NCI-H446 (cell line): ENCODE measurements at regions not wholly inside any gene's neighbourhood (a gene's known extent, or its start where the extent isn't known, plus 50 kb on each side); places are given as distances from the start of the nearest gene placed in this dataset.

Source experiments
- DNase-seq, 2 experiments: peaks; one replicate each; lab custom pipeline; 2025; lab: John Stamatoyannopoulos, UW

DNA sequence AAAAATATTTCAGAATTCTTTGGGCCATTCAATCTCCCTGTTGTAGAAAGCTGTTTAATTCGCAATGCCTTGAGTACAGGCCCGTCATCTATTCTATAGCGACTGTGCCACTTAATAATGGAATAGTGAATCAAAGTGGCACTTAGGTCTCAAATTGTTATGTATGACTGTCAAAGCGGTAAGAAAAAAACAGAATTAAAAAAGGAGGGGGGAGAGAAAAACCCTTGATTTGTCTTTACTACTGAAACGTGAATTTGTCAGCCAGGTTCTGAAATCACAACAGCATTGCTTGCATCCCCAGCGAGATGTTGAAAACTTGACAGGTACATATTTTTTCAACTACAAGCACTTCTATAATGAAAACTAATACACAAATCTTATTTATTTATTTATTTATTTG lies 320.9 kb downstream of the TFEC start:
- no peak for DNase-seq

GRCh38 chr7:115708013-115708341 lies 322.6 kb downstream of the TFEC start:
- DNase-seq: no peak

- peak; percentile 88 to 89 for DNase-seq
Observed at GRCh38 chr7:115707258-115708012, 323.1 kb downstream of the TFEC start.

DNA sequence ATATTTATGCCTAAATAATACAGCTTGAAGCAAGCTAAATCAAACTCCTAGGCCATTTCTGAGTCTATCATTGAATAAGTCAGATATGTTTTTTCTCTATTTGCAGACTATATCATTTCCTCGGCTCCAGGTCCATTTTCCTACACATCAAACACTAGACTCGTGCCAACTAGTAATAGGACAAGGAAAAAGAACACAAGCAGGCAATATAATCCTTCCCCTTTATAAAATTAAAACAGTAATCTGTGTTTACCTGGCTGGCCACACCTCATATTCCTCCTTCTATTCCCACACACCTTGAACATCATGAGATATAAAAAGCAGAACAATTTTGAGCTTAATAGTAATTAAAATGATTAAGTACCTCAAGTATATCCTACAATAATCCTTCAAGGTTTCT lies 325.7 kb downstream of the TFEC start:
- no peak for DNase-seq

DNA sequence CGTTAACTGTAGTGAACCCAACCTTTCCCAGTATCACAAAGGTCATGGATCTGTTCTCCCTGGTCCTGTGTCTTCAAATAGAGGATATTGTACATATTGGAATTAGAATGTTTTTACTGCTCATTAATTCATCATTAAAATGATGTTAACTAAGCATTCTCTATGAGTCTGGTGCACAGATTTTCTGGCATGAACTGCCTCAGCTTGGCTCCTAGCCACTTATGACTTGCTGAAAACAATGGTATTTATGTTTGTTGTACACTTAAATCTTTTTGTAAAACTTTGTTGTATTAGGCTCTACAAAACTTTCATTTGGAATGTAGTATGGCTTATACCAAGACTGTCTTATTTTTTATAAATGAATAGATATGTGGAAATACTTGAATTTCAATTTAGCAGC lies 329.4 kb downstream of the TFEC start:
- DNase-seq: no peak

DNA sequence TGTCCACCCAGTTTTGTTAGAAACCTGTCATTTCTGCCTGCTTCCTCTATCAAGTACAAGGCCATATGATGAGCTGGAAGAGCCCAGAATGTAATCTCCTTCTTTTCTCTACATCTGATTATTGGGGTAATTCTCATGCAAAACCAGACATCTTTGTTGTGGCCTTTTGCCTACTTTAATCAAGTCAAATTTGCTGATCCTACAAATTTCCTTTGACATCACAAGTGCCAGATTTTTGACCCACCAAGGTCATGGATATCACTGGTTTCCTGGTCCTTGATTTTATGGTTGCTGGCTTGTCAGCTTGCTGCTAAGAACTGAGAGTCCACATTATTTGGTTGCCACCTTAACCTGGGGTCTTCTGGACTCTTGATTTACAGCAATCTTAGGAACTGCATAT lies 336.1 kb downstream of the TFEC start:
- no peak for DNase-seq

GRCh38 chr7:115693779-115694178 lies 336.8 kb downstream of the TFEC start:
- no peak for DNase-seq

DNA sequence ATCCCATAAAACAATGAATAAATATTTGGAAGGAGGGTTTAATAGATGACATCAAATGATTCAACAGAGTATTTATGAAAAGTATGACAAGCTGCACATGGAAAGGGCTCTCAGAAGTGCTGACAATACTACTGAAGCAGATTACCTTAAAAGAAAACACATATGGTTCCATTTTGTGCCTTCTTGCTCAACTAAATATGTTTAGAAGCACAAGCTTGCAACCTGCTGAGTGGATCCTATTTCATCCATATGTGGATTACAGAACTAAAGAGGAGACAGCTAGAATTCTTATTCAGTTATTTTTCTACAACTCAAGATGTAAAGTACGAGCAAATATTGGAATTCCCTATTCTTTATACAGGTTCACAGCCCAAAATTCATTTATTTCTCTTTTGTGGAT lies 340.6 kb downstream of the TFEC start:
- no peak for DNase-seq

DNA sequence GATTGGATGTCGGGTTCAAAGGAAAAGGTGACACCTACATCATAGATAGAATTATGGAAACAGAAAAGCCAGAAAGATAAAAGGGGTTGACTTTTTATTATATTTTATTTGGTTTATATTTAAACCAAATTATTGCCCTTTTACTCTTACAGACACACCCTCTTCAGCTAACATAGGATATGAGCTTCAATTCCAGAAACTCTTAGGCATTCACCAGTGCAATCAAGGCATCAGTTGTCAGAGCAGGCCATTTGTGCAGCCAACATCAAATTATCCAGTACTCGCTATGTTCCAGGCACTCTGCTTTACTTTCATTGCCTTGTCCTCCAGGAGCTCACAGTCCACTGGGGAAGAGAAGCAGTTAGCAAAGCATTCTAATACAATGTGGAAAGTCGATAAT lies 347.5 kb downstream of the TFEC start:
- no peak for DNase-seq

DNA sequence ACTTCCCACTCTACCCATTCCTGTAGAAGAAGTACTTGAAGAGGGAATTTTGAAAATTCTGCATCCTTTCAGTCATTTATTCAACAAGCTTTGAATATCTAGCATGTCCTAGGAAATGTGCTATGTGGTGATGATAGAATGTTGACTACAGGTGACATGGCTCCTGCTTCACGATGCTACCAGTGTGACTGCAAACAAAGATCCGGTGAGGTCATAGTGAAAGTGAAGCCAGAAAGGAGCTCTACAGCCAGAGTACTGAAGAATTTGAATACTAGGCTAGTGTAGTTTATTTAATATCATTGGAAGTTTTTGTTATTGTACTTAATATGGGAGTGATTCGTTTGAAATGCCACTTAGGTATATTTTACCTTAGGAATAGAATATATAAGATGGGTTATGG lies 348.1 kb downstream of the TFEC start:
- no peak for DNase-seq

GRCh38 chr7:115680921-115681320 lies 349.6 kb downstream of the TFEC start:
- DNase-seq: no peak

- DNase-seq: peak in 1 of 2 experiments; percentile 24
Observed at GRCh38 chr7:115679976-115680375, 350.6 kb downstream of the TFEC start.

DNA sequence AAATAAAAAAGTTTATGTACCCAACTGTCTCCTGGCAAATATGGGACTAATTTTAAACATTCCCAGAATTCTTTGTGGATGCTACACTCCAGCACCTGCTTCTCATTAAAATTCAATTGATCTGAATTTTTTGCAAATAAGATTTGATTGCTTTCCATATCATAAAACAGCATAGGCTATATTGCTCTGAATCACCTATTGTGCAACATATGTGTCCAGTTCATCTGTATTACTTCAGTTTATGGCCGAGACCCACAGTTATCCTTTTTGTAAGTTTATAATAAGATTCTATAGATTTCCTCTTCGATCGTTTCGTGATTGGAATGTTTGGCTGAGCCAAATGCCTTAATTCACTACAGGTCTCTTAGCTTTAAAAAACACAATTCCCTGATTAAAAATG lies 351.1 kb downstream of the TFEC start:
- DNase-seq: no peak

- peak; percentile 20 to 71 for DNase-seq
Observed at GRCh38 chr7:115678086-115678982, 352.2 kb downstream of the TFEC start.

- DNase-seq: no peak
Observed at GRCh38 chr7:115676707-115677106, 353.9 kb downstream of the TFEC start.

DNA sequence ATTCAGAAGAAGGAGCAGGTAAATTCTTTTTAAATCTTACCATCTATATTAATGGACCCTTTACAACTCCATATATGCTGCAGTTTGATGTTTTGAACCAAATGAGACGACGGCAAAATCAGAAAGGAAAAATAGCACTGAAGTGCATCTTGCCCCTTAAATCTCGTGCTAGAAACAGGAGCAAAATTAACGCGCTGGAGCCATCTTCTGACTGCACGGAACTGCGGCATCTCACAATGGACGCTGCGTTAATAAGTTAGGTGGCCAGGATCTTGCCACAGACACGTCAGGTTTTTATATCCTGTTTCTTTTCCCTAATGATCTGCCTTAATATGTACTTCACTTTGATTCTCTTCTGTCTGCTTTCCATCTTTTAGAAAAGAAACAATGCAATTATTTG lies 354.5 kb downstream of the TFEC start:
- peak in 1 of 2 experiments; percentile 19 for DNase-seq

DNA sequence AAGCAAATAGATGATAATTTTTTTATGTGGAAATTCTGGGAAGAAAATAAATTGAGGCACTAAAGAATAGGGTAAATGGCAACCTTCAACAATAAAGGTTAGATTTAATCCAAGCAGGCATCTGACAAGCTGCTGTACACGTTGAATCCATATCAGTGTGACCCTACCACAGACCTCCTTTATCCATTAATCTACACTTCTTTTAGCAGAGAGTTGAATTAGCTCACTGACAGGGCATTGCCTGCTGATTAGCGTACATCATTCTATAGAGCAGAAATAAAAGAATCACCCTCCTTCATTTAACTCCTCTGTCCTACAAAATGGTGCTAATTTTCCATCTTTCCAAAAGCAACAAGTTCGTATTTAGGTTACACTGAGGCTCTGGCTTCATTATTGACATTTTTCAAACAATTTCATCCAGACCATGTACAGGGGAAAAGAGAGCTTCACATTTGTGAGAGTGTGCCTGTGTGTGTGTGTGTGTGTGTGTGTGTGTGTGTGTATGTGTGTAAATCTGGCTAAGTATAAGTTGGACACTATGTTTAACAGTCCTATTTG lies 356.0 kb downstream of the TFEC start:
- no peak for DNase-seq

DNA sequence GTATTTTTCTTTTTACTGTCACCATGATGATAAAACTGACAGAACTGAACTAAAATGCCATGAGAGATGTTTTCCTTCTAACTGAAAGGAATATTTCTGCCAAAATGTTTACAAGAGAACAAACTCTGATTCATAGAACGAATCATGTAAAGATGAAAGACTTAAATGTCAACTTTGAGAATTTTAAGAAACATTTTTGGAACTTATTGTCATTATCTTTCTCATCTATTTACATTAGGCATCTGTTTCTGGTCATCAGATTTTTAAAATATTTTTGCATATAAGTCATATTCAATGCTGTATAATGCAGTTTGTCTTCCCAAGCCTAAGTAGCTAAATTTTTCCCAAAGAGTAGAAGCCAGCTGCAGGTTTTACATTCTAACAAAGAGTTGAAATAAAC lies 358.5 kb downstream of the TFEC start:
- no peak for DNase-seq

- DNase-seq: no peak
Observed at GRCh38 chr7:115662676-115663075, 367.9 kb downstream of the TFEC start.

DNA sequence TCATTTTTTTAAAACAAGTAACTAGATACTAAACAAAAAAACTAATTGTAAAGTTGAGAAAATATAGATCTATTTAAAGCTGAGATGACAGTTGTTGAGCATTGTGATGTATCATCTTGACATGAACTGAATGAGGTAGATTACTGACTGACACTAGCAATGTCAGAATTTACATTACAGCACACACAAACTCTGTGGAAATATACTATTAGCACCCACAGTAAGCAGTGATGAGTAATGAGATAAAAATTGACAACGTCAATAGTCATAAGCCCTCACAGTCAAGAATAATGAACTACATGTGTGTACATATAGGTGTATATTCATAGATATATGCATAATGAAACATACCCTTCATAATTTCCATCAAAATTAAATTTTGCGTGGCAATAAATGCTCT lies 368.4 kb downstream of the TFEC start:
- no peak for DNase-seq

DNA sequence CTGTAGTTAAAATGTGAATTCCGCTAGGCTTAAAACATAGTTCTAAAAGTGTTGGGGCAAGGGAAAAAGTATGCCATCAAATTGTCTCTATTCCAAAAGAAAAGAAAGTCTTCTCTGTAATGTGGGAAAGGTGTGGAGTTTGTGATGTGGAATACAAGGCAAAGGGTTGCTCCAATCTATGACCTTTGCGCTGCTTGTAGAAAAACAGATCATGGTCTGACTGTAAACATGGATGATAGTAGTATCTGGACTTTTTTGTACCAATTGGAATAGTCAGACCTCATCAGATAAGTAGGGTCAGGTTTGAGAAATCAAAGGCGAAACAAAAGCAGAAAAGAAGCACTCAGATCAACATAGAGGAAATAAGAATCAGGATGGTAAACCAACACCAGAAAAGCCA lies 372.3 kb downstream of the TFEC start:
- DNase-seq: no peak

- no peak for DNase-seq
Observed at GRCh38 chr7:115654384-115655214, 376.0 kb downstream of the TFEC start.
